HEK293 (cell line): ENCODE measurements at regions not wholly inside any gene's neighbourhood (a gene's known extent, or its start where the extent isn't known, plus 50 kb on each side); places are given as distances from the start of the nearest gene placed in this dataset.
A peak's percentile ranks its signal among the peaks of the same experiment; 100 is the strongest.

Source experiments
- CTCF ChIA-PET: fragments of 350-600 bp; formaldehyde crosslinking; extraction: SDS; loops from one replicate; lab custom pipeline; 2021; ENCODE audit warnings: antibody characterized with exemption; lab: Yijun Ruan, JAX
- POLR2A ChIA-PET: fragments of 300-600 bp; formaldehyde crosslinking; extraction: SDS; loops from one replicate; lab custom pipeline; 2020; ENCODE audit warnings: antibody characterized with exemption, inconsistent platforms; lab: Yijun Ruan, JAX
- H3K27ac ChIP-seq: fragments of 200-500 bp; sonication (Bioruptor generic); 2 replicates; pipeline ENCODE4 v1.5.1; 2014; ENCODE audit warnings: low read depth, low read length, control low read depth, inconsistent platforms; ENCODE audit errors: extremely low read depth
- H3K36me3 ChIP-seq, 2 experiments: fragments of 200-500 bp in 1 of 2; sonication (Bioruptor generic) in 1 of 2; 1 replicate in 1 of 2; 2 replicates in 1 of 2; pipeline ENCODE4 v1.5.1; 2014 to 2017; ENCODE audit warnings: inconsistent platforms in 2 of 2, low read length in 2 of 2; ENCODE audit not compliant: control insufficient read depth in 2 of 2, insufficient read depth in 1 of 2
- H3K4me1 ChIP-seq: fragments of 200-500 bp; sonication (Bioruptor generic); 2 replicates; pipeline ENCODE4 v1.5.1; 2014; ENCODE audit warnings: mild to moderate bottlenecking, low read length, inconsistent platforms; ENCODE audit not compliant: control insufficient read depth, insufficient read depth
- H3K4me3 ChIP-seq: 2 replicates; pipeline ENCODE4 v1.5.1; 2011; ENCODE audit warnings: low read depth, mild to moderate bottlenecking, control low read depth, low read length, moderate library complexity
- H3K9me3 ChIP-seq: fragments of 200-500 bp; sonication (Bioruptor generic); 2 replicates; pipeline ENCODE4 v1.5.1; 2014; ENCODE audit warnings: low read depth, low read length, inconsistent platforms; ENCODE audit not compliant: control insufficient read depth, insufficient read depth
- HOXD13 ChIP-seq: sonication (generic); formaldehyde crosslinking; IDR thresholded peaks from 2 replicates; pipeline ENCODE4 v1.8.0; 2022; ENCODE audit warnings: missing genetic modification reagents, borderline replicate concordance
- IKZF3 ChIP-seq: fragments of 450-650 bp; IDR thresholded peaks from 2 replicates; pipeline ENCODE4 v1.5.0; 2018; ENCODE audit warnings: missing biosample characterization, mild to moderate bottlenecking, missing genetic modification characterization, moderate library complexity
- MEIS1 ChIP-seq: sonication (generic); formaldehyde crosslinking; IDR thresholded peaks from 2 replicates; pipeline ENCODE4 v1.8.1; 2022; ENCODE audit warnings: missing genetic modification reagents, mild to moderate bottlenecking, borderline replicate concordance
- MYNN ChIP-seq: fragments of 450-650 bp; formaldehyde crosslinking; IDR thresholded peaks from 2 replicates; pipeline ENCODE4 v1.5.1; 2016; ENCODE audit warnings: missing biosample characterization, missing genetic modification characterization, borderline replicate concordance
- MZF1 ChIP-seq: fragments of 450-650 bp; formaldehyde crosslinking; IDR thresholded peaks from 2 replicates; pipeline ENCODE4 v1.5.1; 2017; ENCODE audit warnings: missing biosample characterization, missing genetic modification characterization, borderline replicate concordance
- REST ChIP-seq: fragments of 450-650 bp; formaldehyde crosslinking; IDR thresholded peaks from 2 replicates; pipeline ENCODE4 v1.5.1; 2016; ENCODE audit warnings: missing biosample characterization, missing genetic modification characterization
- TRIM28 ChIP-seq: IDR thresholded peaks from 2 replicates; pipeline ENCODE4 v1.6.1; 2011; ENCODE audit warnings: low read length, control low read depth, borderline replicate concordance
- ZBTB26 ChIP-seq: fragments of 450-650 bp; formaldehyde crosslinking; optimal IDR thresholded peaks from 2 replicates; pipeline ENCODE3; 2016; ENCODE audit warnings: missing biosample characterization, mild to moderate bottlenecking, missing genetic modification characterization
- ZNF175 ChIP-seq: fragments of 450-650 bp; formaldehyde crosslinking; IDR thresholded peaks from 2 replicates; pipeline ENCODE4 v1.5.1; 2016; ENCODE audit warnings: missing biosample characterization, missing genetic modification characterization
- ZNF184 ChIP-seq: fragments of 450-650 bp; IDR thresholded peaks from 2 replicates; pipeline ENCODE4 v1.5.1; 2018; ENCODE audit warnings: missing biosample characterization, mild to moderate bottlenecking, missing genetic modification characterization
- ZNF2 ChIP-seq: fragments of 450-650 bp; formaldehyde crosslinking; IDR thresholded peaks from 2 replicates; pipeline ENCODE4 v1.5.1; 2016; ENCODE audit warnings: missing biosample characterization, missing genetic modification characterization
- ZNF26 ChIP-seq: fragments of 450-650 bp; formaldehyde crosslinking; IDR thresholded peaks from 2 replicates; pipeline ENCODE4 v1.5.1; 2016; ENCODE audit warnings: missing biosample characterization, missing genetic modification characterization
- ZNF354C ChIP-seq: fragments of 450-650 bp; formaldehyde crosslinking; IDR thresholded peaks from 2 replicates; pipeline ENCODE4 v1.5.1; 2016; ENCODE audit warnings: missing biosample characterization, missing genetic modification characterization, low read depth, borderline replicate concordance
- ZNF391 ChIP-seq: fragments of 450-650 bp; formaldehyde crosslinking; IDR thresholded peaks from 2 replicates; pipeline ENCODE4 v1.5.1; 2016; ENCODE audit warnings: low read depth, missing biosample characterization, missing genetic modification characterization, borderline replicate concordance
- ZNF423 ChIP-seq: fragments of 450-650 bp; formaldehyde crosslinking; IDR thresholded peaks from 2 replicates; pipeline ENCODE4 v1.5.1; 2016; ENCODE audit warnings: missing biosample characterization, missing genetic modification characterization
- ZNF473 ChIP-seq: fragments of 450-650 bp; formaldehyde crosslinking; IDR thresholded peaks from 2 replicates; pipeline ENCODE4 v1.5.1; 2017; ENCODE audit warnings: missing biosample characterization, missing genetic modification characterization
- ZNF544 ChIP-seq: fragments of 450-650 bp; formaldehyde crosslinking; IDR thresholded peaks from 2 replicates; pipeline ENCODE4 v1.5.0; 2017; ENCODE audit warnings: missing biosample characterization, missing genetic modification characterization
- ZNF549 ChIP-seq: fragments of 450-650 bp; IDR thresholded peaks from 2 replicates; pipeline ENCODE4 v1.5.1; 2018; ENCODE audit warnings: missing biosample characterization, missing genetic modification characterization, mild to moderate bottlenecking, inconsistent platforms, moderate library complexity
- ZNF558 ChIP-seq: fragments of 450-650 bp; formaldehyde crosslinking; IDR thresholded peaks from 2 replicates; pipeline ENCODE4 v1.5.1; 2016; ENCODE audit warnings: missing biosample characterization, missing genetic modification characterization
- ZNF571 ChIP-seq: fragments of 450-650 bp; formaldehyde crosslinking; IDR thresholded peaks from 2 replicates; pipeline ENCODE4 v1.5.0; 2017; ENCODE audit warnings: missing biosample characterization, missing genetic modification characterization
- ZNF585B ChIP-seq: fragments of 450-650 bp; formaldehyde crosslinking; IDR thresholded peaks from 2 replicates; pipeline ENCODE4 v1.5.1; 2016; ENCODE audit warnings: missing biosample characterization, missing genetic modification characterization
- ZNF621 ChIP-seq: fragments of 450-650 bp; formaldehyde crosslinking; IDR thresholded peaks from 2 replicates; pipeline ENCODE4 v1.5.1; 2017; ENCODE audit warnings: missing biosample characterization, missing genetic modification characterization
- ZNF626 ChIP-seq: fragments of 450-650 bp; sonication (Bioruptor Pico); formaldehyde crosslinking; IDR thresholded peaks from 2 replicates; pipeline ENCODE4 v1.5.1; 2018; ENCODE audit warnings: missing biosample characterization, missing genetic modification characterization, inconsistent platforms
- ZNF837 ChIP-seq: fragments of 450-650 bp; formaldehyde crosslinking; IDR thresholded peaks from 2 replicates; pipeline ENCODE4 v1.5.1; 2016; ENCODE audit warnings: missing biosample characterization, missing genetic modification characterization

GRCh38 chr21:30953605-30954004 is 72.2 kb upstream of the KRTAP11-1 start:
- TF ChIP-seq TRIM28 = no peak
- 0 out of 2 replicates have a peak, but pooled peaks have one; percentile 38 for TF ChIP-seq ZNF549 (tag by site-specific recombination)
- no peak for TF ChIP-seq MZF1
- no peak for TF ChIP-seq ZNF544 (tag by site-specific recombination)
- H3K4me3 ChIP-seq = no peak overlapping the region
- CTCF ChIA-PET = no interaction called here
- no peaks in the 10 kb centered on the region for H3K36me3 ChIP-seq
- H3K9me3 ChIP-seq = no peaks in the 10 kb centered on the region
- no peak overlapping the region for H3K27ac ChIP-seq
- POLR2A ChIA-PET = interaction anchor here (0.5 kb wide), 1 partner anchor 25 kb away, joined by 3 read pairs; no protein-coding TSS in a partner anchor
- no peaks in the 10 kb centered on the region for H3K4me1 ChIP-seq

GRCh38 chr21:30947141-30947540 is 65.8 kb upstream of the KRTAP11-1 start:
- Histone ChIP-seq H3K36me3 (no peaks in the 10 kb centered on the region), H3K9me3 (no peaks in the 10 kb centered on the region), H3K27ac (no peak overlapping the region)
- CTCF ChIA-PET = interaction anchor here (0.6 kb wide), 1 partner anchor 16 kb away, joined by 4 read pairs; no protein-coding TSS in a partner anchor
- TF ChIP-seq ZNF549 (tag by site-specific recombination) = no peak
- no peak for TF ChIP-seq ZNF621 (tag by site-specific recombination)
- TF ChIP-seq ZNF354C (tag by site-specific recombination) = no peak
- TF ChIP-seq, all 188 proteins: peak for 0
- Histone ChIP-seq H3K4me3 (no peak overlapping the region), H3K4me1 (no peaks in the 10 kb centered on the region)
- POLR2A ChIA-PET = no interaction called here

- H3K4me1 ChIP-seq = no peaks in the 10 kb centered on the region
- ChIA-PET POLR2A (no interaction called here), CTCF (interaction anchor here (0.7 kb wide), 1 partner anchor 344 kb away, joined by 3 read pairs; no protein-coding TSS in a partner anchor)
- H3K27ac ChIP-seq = no peak overlapping the region
- TF ChIP-seq ZNF423 (tag by site-specific recombination) (no peak), HOXD13 (CRISPR knock-in tag) (no peak), ZNF175 (tag by site-specific recombination) (no peak), ZNF585B (no peak), MYNN (no peak), ZNF184 (tag by site-specific recombination) (no peak), ZNF571 (tag by site-specific recombination) (no peak)
- no peaks in the 10 kb centered on the region for H3K9me3 ChIP-seq
- H3K36me3 ChIP-seq = no peaks in the 10 kb centered on the region
- no peak overlapping the region for H3K4me3 ChIP-seq
Observed at GRCh38 chr21:30943920-30944319, 62.5 kb upstream of the KRTAP11-1 start.

- ChIA-PET CTCF (interaction anchor here (0.7 kb wide), 1 partner anchor 343 kb away, joined by 3 read pairs; no protein-coding TSS in a partner anchor), POLR2A (no interaction called here)
- no peaks in the 10 kb centered on the region for H3K4me1 ChIP-seq
- H3K9me3 ChIP-seq = no peaks in the 10 kb centered on the region
- H3K4me3 ChIP-seq = no peak overlapping the region
- H3K36me3 ChIP-seq = no peaks in the 10 kb centered on the region
- no peak overlapping the region for H3K27ac ChIP-seq
- TF ChIP-seq MEIS1 (CRISPR knock-in tag) (no peak), ZBTB26 (no peak), ZNF26 (tag by site-specific recombination) (no peak), ZNF391 (no peak), ZNF626 (tag by site-specific recombination) (no peak), ZNF473 (tag by site-specific recombination) (no peak), REST (tag by site-specific recombination) (no peak), IKZF3 (no peak), ZNF558 (tag by site-specific recombination) (no peak), ZNF2 (tag by site-specific recombination) (no peak), ZNF837 (tag by site-specific recombination) (no peak)
Observed at GRCh38 chr21:30943243-30943642, 61.9 kb upstream of the KRTAP11-1 start.
